ENCODE measurements at regions not wholly inside any gene's neighbourhood (a gene's known extent, or its start where the extent isn't known, plus 50 kb on each side); places are given as distances from the start of the nearest gene placed in this dataset.

GRCh38 chr16:85515830-85516397, 97.2 kb upstream of the GSE1 start (continued):
- peak; percentile 93 for TF ChIP-seq PAXIP1 (CRISPR knock-in tag; conservative IDR thresholded peaks at IDR 0.05)
- no peak; the same call in 1 of the 2 replicates for TF ChIP-seq HMG20B (CRISPR knock-in tag; conservative IDR thresholded peaks at IDR 0.05)
- TF ChIP-seq POLR2AphosphoS5 (IDR thresholded peaks at IDR 0.05; ENCODE audit: low read depth, low read length), result peak; percentile 85
- TF ChIP-seq ZFP91 (CRISPR knock-in tag; IDR thresholded peaks at IDR 0.05; ENCODE audit: borderline replicate concordance), result no peak; the same call in none of the 2 replicates
- no peak for TF ChIP-seq BRF2 (CRISPR knock-in tag; IDR thresholded peaks at IDR 0.05)
- no peak for TF ChIP-seq CREB1 (IDR thresholded peaks at IDR 0.05)
- TF ChIP-seq CREB1 (CRISPR knock-in tag; IDR thresholded peaks at IDR 0.05), result no peak; the same call in 1 of the 2 replicates
- no peak for TF ChIP-seq FOSL1 (CRISPR knock-in tag; IDR thresholded peaks at IDR 0.05; ENCODE audit: borderline replicate concordance)
- TF ChIP-seq ATF3 (CRISPR knock-in tag; IDR thresholded peaks at IDR 0.05), result no peak
- TF ChIP-seq TAF1 (CRISPR knock-in tag; IDR thresholded peaks at IDR 0.05), result peak; percentile 60
- no peak for TF ChIP-seq ZNF136 (CRISPR knock-in tag; IDR thresholded peaks at IDR 0.05; ENCODE audit: low read depth)
- no peak for TF ChIP-seq PHF5A (CRISPR knock-in tag; IDR thresholded peaks at IDR 0.05; ENCODE audit: low read depth, unreplicated experiment)
- TF ChIP-seq ELF3 (CRISPR knock-in tag; IDR thresholded peaks at IDR 0.05), result peak; percentile 66
- TF ChIP-seq SMARCC2 (IDR thresholded peaks at IDR 0.05), result no peak
- no peak for TF ChIP-seq CHD2 (IDR thresholded peaks at IDR 0.05; ENCODE audit: low read depth, low read length)
- no peak for TF ChIP-seq E2F5 (CRISPR knock-in tag; conservative IDR thresholded peaks at IDR 0.05)
- 0 out of 2 replicates have a peak, but pooled peaks have one; percentile 40 for TF ChIP-seq ZNF598 (CRISPR knock-in tag; IDR thresholded peaks at IDR 0.05; ENCODE audit: borderline replicate concordance)
- TF ChIP-seq AKAP8 (CRISPR knock-in tag; IDR thresholded peaks at IDR 0.05), result peak; percentile 85
- TF ChIP-seq CBX1 (IDR thresholded peaks at IDR 0.05; ENCODE audit: low read depth), result no peak
- TF ChIP-seq ZNF546 (CRISPR knock-in tag; conservative IDR thresholded peaks at IDR 0.05), result no peak
- TF ChIP-seq ZNF547 (CRISPR knock-in tag; IDR thresholded peaks at IDR 0.05), result no peak
- TF ChIP-seq ZNF704 (CRISPR knock-in tag; IDR thresholded peaks at IDR 0.05; ENCODE audit: borderline replicate concordance), result no peak
